WERI-Rb-1 (cell line): ENCODE measurements at regions not wholly inside any gene's neighbourhood (a gene's known extent, or its start where the extent isn't known, plus 50 kb on each side); places are given as distances from the start of the nearest gene placed in this dataset.
"Not testable (repeated sequence)": the region's sequence is repeated elsewhere in the genome, so short reads cannot be mapped to it uniquely, and the experiment has no call there.

Source experiments
- DNase-seq: peaks from one replicate; pipeline ENCODE4 v3.0.0-alpha.2; 2020
- H3K27ac ChIP-seq: fragments of 250-450 bp; sonication (Bioruptor Pico); 2 replicates; pipeline ENCODE4 v1.5.1; 2020; ENCODE audit warnings: mild to moderate bottlenecking, moderate library complexity
- H3K27me3 ChIP-seq: fragments of 250-450 bp; sonication (Bioruptor Pico); 2 replicates; pipeline ENCODE4 v1.5.1; 2021; ENCODE audit warnings: mild to moderate bottlenecking, low read depth, moderate library complexity; ENCODE audit not compliant: insufficient read depth, severe bottlenecking
- H3K36me3 ChIP-seq: fragments of 250-450 bp; sonication (Bioruptor Pico); 2 replicates; pipeline ENCODE4 v1.5.1; 2020; ENCODE audit warnings: mild to moderate bottlenecking, moderate library complexity
- H3K4me3 ChIP-seq: 2 replicates; pipeline ENCODE4 v1.5.1; 2011; ENCODE audit warnings: low read depth, mild to moderate bottlenecking, control low read depth, low read length
- H3K9me3 ChIP-seq: fragments of 250-450 bp; sonication (Bioruptor Pico); 2 replicates; pipeline ENCODE4 v1.5.1; 2021; ENCODE audit warnings: mild to moderate bottlenecking, moderate library complexity; ENCODE audit not compliant: severe bottlenecking
- CTCF ChIP-seq: IDR thresholded peaks from 2 replicates; pipeline ENCODE4 v1.5.1; 2011; ENCODE audit warnings: low read depth, mild to moderate bottlenecking, control low read depth, inconsistent platforms, low read length

DNA sequence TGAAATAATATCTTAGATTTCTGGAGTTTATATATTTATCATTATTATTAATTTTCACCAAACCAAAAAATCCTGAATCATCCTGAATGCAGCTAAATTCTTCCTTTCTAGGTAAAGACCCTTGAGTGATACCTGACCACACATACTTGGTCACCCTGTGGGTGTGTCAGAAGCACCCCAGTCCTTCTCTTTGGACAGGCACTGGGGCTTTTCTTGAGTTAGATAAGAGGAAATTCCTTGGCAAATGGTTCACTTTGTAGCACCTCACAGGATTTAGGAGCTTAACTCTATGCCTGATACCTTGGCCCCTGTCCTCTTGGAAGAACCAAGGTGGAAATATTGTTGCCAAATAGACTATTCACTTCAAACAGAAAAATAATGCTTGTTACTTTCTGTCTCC is 69.6 kb upstream of the PNPLA4 start:
- TF ChIP-seq CTCF, result no peak
- Histone ChIP-seq H3K4me3 (no peak overlapping the region), H3K27me3 (no peaks in the 10 kb centered on the region)

GRCh38 chrX:7996414-7996813 is 69.2 kb upstream of the PNPLA4 start:
- no peak overlapping the region for H3K4me3 ChIP-seq
- peak; percentile 34 for DNase-seq
- H3K9me3 ChIP-seq, result peaks cover 5% of the 10 kb centered on the region
- H3K27me3 ChIP-seq, result no peaks in the 10 kb centered on the region
- no peaks in the 10 kb centered on the region for H3K36me3 ChIP-seq
- TF ChIP-seq CTCF, result peak; percentile 29; the same call in 1 of the 2 replicates
- no peak overlapping the region for H3K27ac ChIP-seq

More for the DNA sequence above, 69.6 kb upstream of the PNPLA4 start:
- peaks cover 5% of the 10 kb centered on the region for H3K9me3 ChIP-seq
- no peak overlapping the region for H3K27ac ChIP-seq
- no peaks in the 10 kb centered on the region for H3K36me3 ChIP-seq
- DNase-seq, result no peak

- H3K4me3 ChIP-seq, result no peak overlapping the region
- no peak for DNase-seq
- no peaks in the 10 kb centered on the region for H3K27me3 ChIP-seq
- H3K36me3 ChIP-seq, result no peaks in the 10 kb centered on the region
- H3K9me3 ChIP-seq, result peaks cover 5% of the 10 kb centered on the region
- no peak overlapping the region for H3K27ac ChIP-seq
- TF ChIP-seq CTCF, result no peak
Observed at GRCh38 chrX:7993873-7994272, 66.7 kb upstream of the PNPLA4 start.

DNA sequence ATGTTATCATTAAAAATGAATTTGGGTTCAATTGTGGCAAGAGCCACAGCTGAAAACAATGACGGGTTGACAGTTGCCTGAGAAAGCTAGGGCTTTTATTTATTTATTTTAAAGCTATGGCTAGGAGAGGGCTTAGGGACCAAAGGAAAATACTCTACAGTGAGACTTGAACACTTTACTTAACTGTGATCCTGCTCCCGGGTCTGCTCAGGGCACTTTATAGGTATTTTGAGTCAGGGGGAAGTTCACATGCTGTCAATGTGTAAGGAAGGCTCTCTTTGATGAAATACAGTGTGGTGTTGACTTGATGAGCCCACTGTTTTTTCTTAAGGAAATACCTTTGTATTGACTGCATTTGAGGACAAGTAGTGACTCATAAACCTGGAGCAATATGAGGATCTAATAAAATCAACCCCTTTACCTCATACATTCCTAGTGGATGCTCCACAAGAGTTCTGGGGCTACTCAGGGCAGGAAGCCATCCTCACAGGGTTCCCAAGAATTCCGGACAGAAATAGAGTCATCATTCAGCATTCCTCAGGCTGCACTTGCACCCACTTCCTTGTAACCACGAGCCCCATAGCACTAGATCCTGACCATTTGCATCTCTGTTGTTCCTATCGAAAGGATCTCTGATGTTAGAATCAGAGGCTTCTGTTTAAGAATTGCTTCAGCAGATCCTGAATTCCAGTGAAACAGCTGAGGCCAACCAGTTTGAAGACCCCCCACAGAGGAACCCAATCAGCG is 61.0 kb upstream of the PNPLA4 start:
- H3K36me3 ChIP-seq, H3K27me3 ChIP-seq, H3K27ac ChIP-seq, DNase-seq, H3K4me3 ChIP-seq, H3K9me3 ChIP-seq: not testable (repeated sequence)

DNA sequence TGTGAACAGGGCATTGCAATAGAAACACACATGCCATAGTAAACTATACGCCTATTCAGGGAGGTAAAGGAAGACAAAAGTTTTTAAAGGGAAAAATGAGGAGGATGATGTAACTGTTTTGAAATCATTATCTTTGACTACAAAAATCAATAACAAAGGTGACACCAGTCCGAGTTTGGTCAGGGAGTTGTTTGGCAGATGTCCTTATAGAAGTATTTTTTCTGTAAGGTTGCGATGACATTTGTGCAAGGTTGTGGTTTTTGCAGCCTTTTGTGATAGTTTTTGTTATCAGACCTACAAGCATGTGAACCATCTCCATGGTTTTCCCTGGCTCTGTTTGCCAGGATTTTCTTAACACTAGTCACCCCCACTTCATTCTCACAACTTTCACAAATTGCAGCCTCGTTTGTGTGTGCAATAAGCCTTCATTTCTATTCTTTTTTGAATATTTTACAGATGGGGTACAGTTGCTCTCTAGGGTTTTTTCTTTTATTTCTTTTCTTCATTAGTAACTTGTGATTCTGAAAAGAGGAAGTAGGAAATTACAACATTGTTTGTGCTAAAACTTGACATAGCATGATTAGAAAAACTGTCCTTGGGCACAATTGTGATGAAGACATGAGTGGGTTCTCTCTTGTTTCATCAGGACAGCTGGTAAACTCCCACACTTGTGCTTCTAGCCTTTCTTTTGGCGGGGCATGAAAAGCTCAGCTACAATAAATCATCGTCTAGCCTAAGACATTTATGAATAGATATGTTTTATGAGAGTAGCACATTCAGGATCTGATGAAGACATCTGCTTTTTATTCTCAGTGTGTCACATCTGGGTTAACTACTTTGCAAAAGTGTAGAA is 60.2 kb upstream of the PNPLA4 start:
- H3K36me3 ChIP-seq, result no peaks in the 10 kb centered on the region
- no peak for TF ChIP-seq CTCF
- H3K4me3 ChIP-seq, result no peak overlapping the region
- no peaks in the 10 kb centered on the region for H3K9me3 ChIP-seq
- no peak overlapping the region for H3K27ac ChIP-seq
- no peak for DNase-seq
- no peaks in the 10 kb centered on the region for H3K27me3 ChIP-seq

GRCh38 chrX:7986738-7987137 is 59.5 kb upstream of the PNPLA4 start:
- not testable (repeated sequence) for H3K27ac ChIP-seq, H3K27me3 ChIP-seq, DNase-seq, H3K36me3 ChIP-seq, H3K9me3 ChIP-seq, H3K4me3 ChIP-seq
